HG03354 (cell line): ENCODE measurements at regions not wholly inside any gene's neighbourhood (a gene's known extent, or its start where the extent isn't known, plus 50 kb on each side); places are given as distances from the start of the nearest gene placed in this dataset.
"Not testable (repeated sequence)": the region's sequence is repeated elsewhere in the genome, so short reads cannot be mapped to it uniquely, and the experiment has no call there.

Source experiments
- ATAC-seq: cut with Tn5 transposase; IDR thresholded peaks from one replicate; pipeline ENCODE4 v1.9.1; 2021; ENCODE audit warnings: mild to moderate bottlenecking; ENCODE audit not compliant: unreplicated experiment, poor library complexity, severe bottlenecking

GRCh38 chr2:84231478-84231877 lies 227.6 kb downstream of the SUCLG1 start:
- no peak for ATAC-seq

- ATAC-seq = no peak
These were observed 235.0 kb downstream of the SUCLG1 start for GRCh38 chr2:84224121-84224520.

GRCh38 chr2:84223191-84223590 lies 235.9 kb downstream of the SUCLG1 start:
- no peak for ATAC-seq

GRCh38 chr2:84221102-84221501 lies 238.0 kb downstream of the SUCLG1 start:
- not testable (repeated sequence) for ATAC-seq

- ATAC-seq = no peak
These were observed 241.6 kb downstream of the SUCLG1 start for GRCh38 chr2:84217456-84217855.

- ATAC-seq = no peak
These were observed 244.6 kb downstream of the SUCLG1 start for GRCh38 chr2:84214455-84214854.

- ATAC-seq = peak; percentile 97
These were observed 246.3 kb downstream of the SUCLG1 start for GRCh38 chr2:84212611-84213314.

GRCh38 chr2:84209941-84210340 lies 249.1 kb downstream of the SUCLG1 start:
- no peak for ATAC-seq

- no peak for ATAC-seq
These were observed 254.1 kb downstream of the SUCLG1 start for GRCh38 chr2:84204995-84205394.

GRCh38 chr2:84202166-84202565 lies 256.9 kb downstream of the SUCLG1 start:
- ATAC-seq = no peak

- no peak for ATAC-seq
These were observed 257.9 kb downstream of the SUCLG1 start for GRCh38 chr2:84201158-84201557.

- ATAC-seq = no peak
These were observed 261.2 kb downstream of the SUCLG1 start for GRCh38 chr2:84197901-84198300.

GRCh38 chr2:84194949-84195644 lies 264.0 kb downstream of the SUCLG1 start:
- ATAC-seq = no peak

GRCh38 chr2:84194181-84194580 lies 264.9 kb downstream of the SUCLG1 start:
- ATAC-seq = no peak

- no peak for ATAC-seq
These were observed 271.8 kb downstream of the SUCLG1 start for GRCh38 chr2:84187258-84187657.

GRCh38 chr2:84181927-84182326 lies 277.2 kb downstream of the SUCLG1 start:
- no peak for ATAC-seq

- no peak for ATAC-seq
These were observed 281.3 kb downstream of the SUCLG1 start for GRCh38 chr2:84177733-84178132.

- no peak for ATAC-seq
These were observed 283.1 kb downstream of the SUCLG1 start for GRCh38 chr2:84175970-84176369.

- ATAC-seq = no peak
These were observed 283.7 kb downstream of the SUCLG1 start for GRCh38 chr2:84175340-84175739.

- no peak for ATAC-seq
These were observed 286.0 kb downstream of the SUCLG1 start for GRCh38 chr2:84173041-84173440.

GRCh38 chr2:84170979-84171378 lies 288.1 kb downstream of the SUCLG1 start:
- no peak for ATAC-seq
